Astrocyte (in vitro differentiated cells and primary cell): ENCODE measurements at regions not wholly inside any gene's neighbourhood (a gene's known extent, or its start where the extent isn't known, plus 50 kb on each side); places are given as distances from the start of the nearest gene placed in this dataset.

Source experiments
- DNase-seq: peaks from one replicate; pipeline ENCODE4 v3.0.0-alpha.2; 2010; ENCODE audit warnings: low read depth
- FAIRE-seq: peaks from 2 replicates; lab custom pipeline; 2011; peaks lifted over from hg19 to GRCh38; lab: Jason Lieb, UNC
- H2AFZ ChIP-seq: 2 replicates; pipeline ENCODE4 v1.6.0; 2012; ENCODE audit warnings: low read depth, low read length, inconsistent platforms
- H3K27ac ChIP-seq: 2 replicates; pipeline ENCODE4 v1.5.1; 2011; ENCODE audit warnings: low read depth, low read length, inconsistent platforms
- H3K27me3 ChIP-seq: 2 replicates; pipeline ENCODE4 v1.6.0; 2011; ENCODE audit warnings: low read length, inconsistent platforms; ENCODE audit not compliant: insufficient read depth
- H3K36me3 ChIP-seq: 2 replicates; pipeline ENCODE4 v1.5.1; 2011; ENCODE audit warnings: low read length, inconsistent platforms; ENCODE audit not compliant: insufficient read depth
- H3K4me1 ChIP-seq: 2 replicates; pipeline ENCODE4 v1.5.1; 2011; ENCODE audit warnings: low read length, inconsistent platforms; ENCODE audit not compliant: insufficient read depth
- H3K4me2 ChIP-seq: 2 replicates; pipeline ENCODE4 v1.6.0; 2012; ENCODE audit warnings: low read length, inconsistent platforms
- H3K4me3 ChIP-seq: 2 replicates; pipeline ENCODE4 v1.5.1; 2011; ENCODE audit warnings: low read depth, mild to moderate bottlenecking, low read length, inconsistent platforms; ENCODE audit not compliant: insufficient read depth
- H3K79me2 ChIP-seq: 2 replicates; pipeline ENCODE4 v1.6.0; 2012; ENCODE audit warnings: mild to moderate bottlenecking, low read length, inconsistent platforms; ENCODE audit not compliant: insufficient read depth
- H3K9ac ChIP-seq: 2 replicates; pipeline ENCODE4 v1.6.0; 2012; ENCODE audit warnings: mild to moderate bottlenecking, low read length, inconsistent platforms
- H3K9me3 ChIP-seq: 2 replicates; pipeline ENCODE4 v1.5.1; 2012; ENCODE audit warnings: low read depth, mild to moderate bottlenecking, low read length, inconsistent platforms; ENCODE audit not compliant: insufficient read depth
- H4K20me1 ChIP-seq: 2 replicates; pipeline ENCODE4 v1.6.0; 2012; ENCODE audit warnings: low read length, inconsistent platforms; ENCODE audit not compliant: insufficient read depth
- H3K27ac Mint-ChIP-seq: one replicate; pipeline ENCODE4 v1.8.0; 2021; ENCODE audit warnings: mild to moderate bottlenecking, mixed read lengths; ENCODE audit not compliant: unreplicated experiment
- H3K27me3 Mint-ChIP-seq: one replicate; pipeline ENCODE4 v1.8.0; 2021; ENCODE audit warnings: low read depth, mixed read lengths; ENCODE audit not compliant: unreplicated experiment
- H3K36me3 Mint-ChIP-seq: one replicate; pipeline ENCODE4 v1.8.0; 2021; ENCODE audit warnings: low read depth, mixed read lengths; ENCODE audit not compliant: unreplicated experiment
- H3K4me1 Mint-ChIP-seq: one replicate; pipeline ENCODE4 v1.8.0; 2021; ENCODE audit warnings: low read depth, mixed read lengths; ENCODE audit not compliant: unreplicated experiment
- H3K4me3 Mint-ChIP-seq: one replicate; pipeline ENCODE4 v1.8.0; 2021; ENCODE audit warnings: mild to moderate bottlenecking, moderate library complexity, mixed read lengths; ENCODE audit not compliant: unreplicated experiment
- H3K9me3 Mint-ChIP-seq: one replicate; pipeline ENCODE4 v1.8.0; 2021; ENCODE audit warnings: mild to moderate bottlenecking, mixed read lengths; ENCODE audit not compliant: unreplicated experiment
- CTCF ChIP-seq: IDR thresholded peaks from 2 replicates; pipeline ENCODE4 v1.5.1; 2011; ENCODE audit warnings: low read depth, mild to moderate bottlenecking, inconsistent platforms, low read length, moderate library complexity; ENCODE audit not compliant: insufficient read depth
- EZH2 ChIP-seq: IDR thresholded peaks from 2 replicates; pipeline ENCODE4 v1.6.1; 2012; ENCODE audit warnings: mild to moderate bottlenecking, low read length, inconsistent platforms; ENCODE audit not compliant: insufficient read depth

DNA sequence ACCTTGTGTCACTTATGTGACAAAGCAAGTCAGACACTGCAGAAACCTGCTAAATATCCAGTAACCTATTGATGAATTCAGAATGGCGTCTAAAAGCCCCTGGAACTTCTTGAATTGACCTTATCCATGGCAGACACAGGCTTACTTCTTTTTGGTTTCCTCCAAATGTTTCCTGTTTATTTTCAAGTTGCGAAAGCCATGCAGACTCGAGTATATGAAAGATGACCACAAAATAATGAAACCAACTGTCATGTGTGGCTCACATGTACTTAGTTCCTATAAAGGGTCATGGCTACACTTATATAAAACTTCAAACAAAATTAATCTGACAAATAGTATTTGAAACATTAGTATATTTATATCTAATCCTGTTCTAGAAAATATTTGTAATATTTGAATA is 113.1 kb upstream of the FNDC3A start:
- no peak overlapping the region for H3K4me2 ChIP-seq
- H3K9me3 Mint-ChIP-seq = peaks cover 3% of the 10 kb centered on the region
- H3K27me3 ChIP-seq = no peaks in the 10 kb centered on the region
- FAIRE-seq = no peak
- no peaks in the 10 kb centered on the region for H3K79me2 ChIP-seq
- H3K27ac Mint-ChIP-seq = no peak overlapping the region
- no peak overlapping the region for H3K4me3 Mint-ChIP-seq
- no peaks in the 10 kb centered on the region for H3K27me3 Mint-ChIP-seq
- no peaks in the 10 kb centered on the region for H3K36me3 ChIP-seq
- no peaks in the 10 kb centered on the region for H4K20me1 ChIP-seq
- no peak overlapping the region for H3K9ac ChIP-seq
- TF ChIP-seq EZH2 (no peak), CTCF (no peak)
- H3K9me3 ChIP-seq = no peaks in the 10 kb centered on the region
- no peak overlapping the region for H3K27ac ChIP-seq
- no peaks in the 10 kb centered on the region for H3K36me3 Mint-ChIP-seq
- no peak overlapping the region for H2AFZ ChIP-seq
- H3K4me3 ChIP-seq = no peak overlapping the region
- no peaks in the 10 kb centered on the region for H3K4me1 Mint-ChIP-seq
- no peaks in the 10 kb centered on the region for H3K4me1 ChIP-seq
- DNase-seq = no peak

DNA sequence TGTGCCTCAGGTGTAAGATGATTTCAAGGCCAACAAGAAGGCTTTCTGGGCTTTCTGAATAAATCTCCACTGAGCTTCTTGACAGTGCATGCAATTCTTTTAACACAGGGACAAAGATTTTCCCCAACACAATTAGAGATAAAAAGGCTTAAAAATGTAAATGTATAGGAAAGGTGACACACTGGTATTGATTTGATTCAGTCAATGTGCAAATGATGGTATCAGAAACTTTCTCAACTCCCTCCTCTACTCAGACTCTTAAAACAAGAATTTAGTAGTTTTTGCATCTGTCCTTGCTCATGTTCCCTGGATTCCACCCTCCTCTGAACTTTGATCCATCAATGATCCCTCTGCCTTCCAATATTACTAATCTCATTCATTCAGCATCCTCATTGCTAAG is 111.6 kb upstream of the FNDC3A start:
- Mint-ChIP-seq H3K36me3 (no peaks in the 10 kb centered on the region), H3K9me3 (peaks cover 3% of the 10 kb centered on the region), H3K4me3 (no peak overlapping the region), H3K27me3 (no peaks in the 10 kb centered on the region), H3K4me1 (no peaks in the 10 kb centered on the region), H3K27ac (no peak overlapping the region)
- DNase-seq = no peak
- H3K9me3 ChIP-seq = no peaks in the 10 kb centered on the region
- no peaks in the 10 kb centered on the region for H3K27me3 ChIP-seq
- no peak overlapping the region for H3K4me2 ChIP-seq
- no peak for FAIRE-seq
- no peaks in the 10 kb centered on the region for H3K36me3 ChIP-seq
- no peak overlapping the region for H3K27ac ChIP-seq
- TF ChIP-seq CTCF (no peak), EZH2 (no peak)
- no peak overlapping the region for H2AFZ ChIP-seq
- no peak overlapping the region for H3K4me3 ChIP-seq
- no peak overlapping the region for H3K9ac ChIP-seq
- H4K20me1 ChIP-seq = no peaks in the 10 kb centered on the region
- no peaks in the 10 kb centered on the region for H3K4me1 ChIP-seq
- no peaks in the 10 kb centered on the region for H3K79me2 ChIP-seq

DNA sequence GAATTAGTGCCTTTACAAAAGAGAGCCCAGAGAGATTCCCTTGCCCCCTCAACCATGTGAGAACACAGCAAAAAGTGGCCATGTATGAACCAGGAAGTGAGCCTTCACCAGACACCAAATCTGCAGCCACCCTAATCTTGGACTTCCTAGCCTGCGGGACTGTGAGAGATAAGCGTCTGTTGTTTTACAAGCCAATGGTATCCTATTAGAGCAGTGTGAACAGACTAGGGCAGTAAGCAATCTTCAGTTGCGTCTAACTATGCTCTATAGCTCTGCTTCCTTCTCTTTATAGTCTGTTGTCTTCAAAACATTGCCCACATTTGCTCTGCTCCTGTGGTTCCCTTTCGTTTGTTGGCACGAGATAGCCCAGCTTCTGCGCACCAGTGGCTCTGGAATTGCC is 109.5 kb upstream of the FNDC3A start:
- Histone ChIP-seq H3K27ac (no peak overlapping the region), H3K9me3 (no peaks in the 10 kb centered on the region), H3K4me1 (no peaks in the 10 kb centered on the region), H3K27me3 (no peaks in the 10 kb centered on the region), H2AFZ (no peak overlapping the region), H3K79me2 (no peaks in the 10 kb centered on the region), H4K20me1 (no peaks in the 10 kb centered on the region), H3K9ac (no peak overlapping the region), H3K4me3 (no peak overlapping the region), H3K36me3 (no peaks in the 10 kb centered on the region), H3K4me2 (no peak overlapping the region)
- H3K36me3 Mint-ChIP-seq = no peaks in the 10 kb centered on the region
- H3K27ac Mint-ChIP-seq = no peak overlapping the region
- H3K9me3 Mint-ChIP-seq = peaks cover 3% of the 10 kb centered on the region
- no peak overlapping the region for H3K4me3 Mint-ChIP-seq
- no peak for FAIRE-seq
- H3K27me3 Mint-ChIP-seq = no peaks in the 10 kb centered on the region
- TF ChIP-seq CTCF (no peak), EZH2 (no peak)
- H3K4me1 Mint-ChIP-seq = no peaks in the 10 kb centered on the region
- DNase-seq = no peak
